Mucosa of descending colon (tissue), 3 donors: ENCODE measurements at regions not wholly inside any gene's neighbourhood (a gene's known extent, or its start where the extent isn't known, plus 50 kb on each side); places are given as distances from the start of the nearest gene placed in this dataset.
A peak's percentile ranks its signal among the peaks of the same experiment; 100 is the strongest.
"Not testable (repeated sequence)": the region's sequence is repeated elsewhere in the genome, so short reads cannot be mapped to it uniquely, and the experiment has no call there.

ENCODE experiments used
- ATAC-seq: fragments of 200-7000 bp; cut with Tn5 transposase; one replicate; pipeline ENCODE4 v1.9.1; 2020; ENCODE audit warnings: mild to moderate bottlenecking, moderate library complexity
- DNase-seq, 3 donors: peaks; one replicate each; pipeline ENCODE4 v3.0.0-alpha.2; 2020
- H3K36me3 ChIP-seq: fragments of 200-600 bp; one replicate; pipeline ENCODE4 v1.8.0; 2021; ENCODE audit warnings: low read depth, mild to moderate bottlenecking
- H3K4me1 ChIP-seq: fragments of 200-600 bp; one replicate; pipeline ENCODE4 v1.8.0; 2021; ENCODE audit warnings: low read depth, mild to moderate bottlenecking
- H3K4me3 ChIP-seq: fragments of 200-600 bp; one replicate; pipeline ENCODE4 v1.8.0; 2021; ENCODE audit warnings: mild to moderate bottlenecking
- H3K9me3 ChIP-seq: fragments of 200-600 bp; one replicate; pipeline ENCODE4 v1.8.0; 2021; ENCODE audit warnings: mild to moderate bottlenecking
- intact Hi-C, 2 donors: fragments of 100-400 bp; cut with DNase I in 1 of 2; cut with micrococcal nuclease in 1 of 2; formaldehyde crosslinking; loops; one replicate each; pipeline versions ENCODE4 v1.11.0 to v1.11.1; 2022; cut with DNase I, micrococcal nuclease
- TF ChIP-seq, protein P1 (sequence below): fragments of 200-600 bp; IDR thresholded peaks from one replicate; pipeline ENCODE4 v1.8.0; 2022; ENCODE audit warnings: antibody characterized with exemption, mild to moderate bottlenecking
- donor health status: DM: no; HTN: no; CAD: no; lungs with moderate emphysema.
- donor health status: DM: no; HTN: no; CAD: no.
- donor health status: DM: no; HTN: yes; CAD: no.

DNA sequence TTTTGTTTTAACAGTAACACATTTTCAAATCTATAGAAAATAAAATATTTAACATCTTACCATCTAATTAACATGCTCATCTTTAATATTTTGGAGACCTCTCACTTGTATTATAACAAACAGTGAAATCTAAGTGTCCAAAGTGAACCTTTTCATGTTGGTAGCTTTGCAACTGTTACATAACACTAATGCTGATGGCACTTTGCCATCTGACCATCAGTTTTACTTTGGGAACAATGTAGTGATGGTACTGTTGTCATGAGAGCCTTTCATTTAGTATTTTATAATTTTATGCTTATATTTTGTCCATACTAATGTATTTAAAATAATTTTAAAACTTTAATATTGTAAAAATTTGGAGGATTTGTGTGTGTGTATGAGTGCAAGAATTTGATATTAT, 1017.0 kb upstream of the KCND2 start:
- no peaks in the 10 kb centered on the region for H3K9me3 ChIP-seq
- no peak for ATAC-seq
- intact Hi-C loops, result no loop called here
- TF ChIP-seq, protein P1, sequence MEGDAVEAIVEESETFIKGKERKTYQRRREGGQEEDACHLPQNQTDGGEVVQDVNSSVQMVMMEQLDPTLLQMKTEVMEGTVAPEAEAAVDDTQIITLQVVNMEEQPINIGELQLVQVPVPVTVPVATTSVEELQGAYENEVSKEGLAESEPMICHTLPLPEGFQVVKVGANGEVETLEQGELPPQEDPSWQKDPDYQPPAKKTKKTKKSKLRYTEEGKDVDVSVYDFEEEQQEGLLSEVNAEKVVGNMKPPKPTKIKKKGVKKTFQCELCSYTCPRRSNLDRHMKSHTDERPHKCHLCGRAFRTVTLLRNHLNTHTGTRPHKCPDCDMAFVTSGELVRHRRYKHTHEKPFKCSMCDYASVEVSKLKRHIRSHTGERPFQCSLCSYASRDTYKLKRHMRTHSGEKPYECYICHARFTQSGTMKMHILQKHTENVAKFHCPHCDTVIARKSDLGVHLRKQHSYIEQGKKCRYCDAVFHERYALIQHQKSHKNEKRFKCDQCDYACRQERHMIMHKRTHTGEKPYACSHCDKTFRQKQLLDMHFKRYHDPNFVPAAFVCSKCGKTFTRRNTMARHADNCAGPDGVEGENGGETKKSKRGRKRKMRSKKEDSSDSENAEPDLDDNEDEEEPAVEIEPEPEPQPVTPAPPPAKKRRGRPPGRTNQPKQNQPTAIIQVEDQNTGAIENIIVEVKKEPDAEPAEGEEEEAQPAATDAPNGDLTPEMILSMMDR, result no peak
- H3K4me1 ChIP-seq, result no peaks in the 10 kb centered on the region
- H3K36me3 ChIP-seq, result no peaks in the 10 kb centered on the region
- DNase-seq, result no peak
- H3K4me3 ChIP-seq, result no peak overlapping the region

DNA sequence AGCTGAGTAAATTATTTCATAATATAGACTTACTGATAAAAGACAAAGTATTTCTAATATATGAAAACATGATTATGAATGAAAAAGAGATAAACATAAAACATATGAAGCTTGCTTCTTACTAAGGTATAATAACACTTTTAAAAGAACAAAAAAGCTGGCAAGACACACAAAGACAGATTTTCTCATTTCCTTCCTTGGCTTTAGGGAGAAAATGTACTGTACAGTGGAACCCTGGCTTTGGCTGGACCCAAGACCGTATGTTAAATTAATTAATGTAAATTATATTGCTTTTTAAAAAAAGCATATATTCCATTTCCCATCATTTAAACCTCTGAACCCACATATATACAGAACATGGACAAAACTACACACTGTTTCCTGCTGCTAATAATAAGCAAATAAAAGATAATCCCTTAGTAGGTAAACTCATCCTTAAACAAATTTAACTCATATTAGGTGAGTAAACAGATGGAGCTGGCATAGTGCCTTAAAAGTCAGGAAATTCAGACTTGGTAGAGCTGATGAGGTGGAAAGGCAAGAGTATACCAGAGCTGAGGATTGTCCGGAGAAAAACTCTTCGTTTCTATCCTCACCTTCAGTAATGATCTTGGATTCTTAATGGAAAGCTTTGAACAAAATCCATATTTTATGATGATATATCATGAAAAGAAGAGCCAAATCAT, 1016.4 kb upstream of the KCND2 start:
- intact Hi-C loops, result no loop called here
- DNase-seq, result no peak

DNA sequence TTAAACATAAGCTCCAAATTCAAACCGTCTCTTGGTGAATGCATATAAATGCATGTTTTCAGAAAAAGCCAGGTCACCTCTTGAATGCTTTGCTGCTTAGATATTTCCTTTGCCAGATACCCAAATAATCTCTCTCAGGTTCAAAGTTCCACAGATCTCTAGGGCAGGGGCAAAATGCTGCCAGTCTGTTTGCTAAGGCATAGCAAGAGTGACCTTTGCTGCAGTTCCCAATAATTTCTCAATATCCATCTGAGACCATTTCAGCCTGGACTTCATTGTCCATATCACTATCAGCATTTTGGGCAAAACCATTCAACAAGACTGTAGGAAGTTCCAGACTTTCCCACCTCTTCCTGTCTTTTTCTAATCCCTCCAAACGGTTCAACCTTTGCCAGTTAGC, 1006.2 kb upstream of the KCND2 start:
- H3K4me1 ChIP-seq, H3K36me3 ChIP-seq, H3K9me3 ChIP-seq, intact Hi-C loops, DNase-seq, H3K4me3 ChIP-seq, ATAC-seq: not testable (repeated sequence)

More for the DNA sequence above, 1016.4 kb upstream of the KCND2 start:
- no peaks in the 10 kb centered on the region for H3K4me1 ChIP-seq
- no peaks in the 10 kb centered on the region for H3K9me3 ChIP-seq
- no peaks in the 10 kb centered on the region for H3K36me3 ChIP-seq
- ATAC-seq, result no peak
- H3K4me3 ChIP-seq, result no peak overlapping the region
- TF ChIP-seq, protein P1, result no peak

DNA sequence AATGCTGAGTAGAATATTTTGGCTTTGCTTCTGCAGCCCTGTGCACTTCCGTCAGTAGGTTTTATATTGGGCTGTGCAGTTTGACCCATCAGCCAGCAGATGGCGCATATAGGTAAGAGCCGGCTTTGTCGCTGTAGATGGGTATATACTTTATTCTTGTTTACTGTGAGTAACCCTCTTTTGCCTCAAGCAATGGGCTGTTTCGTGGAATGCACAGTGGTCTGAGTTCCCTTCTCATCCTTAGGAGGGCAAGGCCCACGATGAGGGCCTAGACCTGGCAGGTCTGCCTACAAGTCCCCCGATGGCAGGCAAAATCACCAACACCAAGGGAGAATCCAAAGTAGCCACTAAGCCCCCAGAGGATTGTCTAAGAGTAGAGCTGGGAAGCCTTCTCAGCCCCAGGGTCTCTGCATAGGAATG, 1002.9 kb upstream of the KCND2 start:
- H3K4me3 ChIP-seq, result no peak overlapping the region
- ATAC-seq, result peak; percentile 84
- H3K36me3 ChIP-seq, result no peaks in the 10 kb centered on the region
- no peaks in the 10 kb centered on the region for H3K9me3 ChIP-seq
- peak in 2 of 3 donors; percentile 25 to 41 for DNase-seq
- TF ChIP-seq, protein P1, result peak; percentile 40
- intact Hi-C loops, result no loop called here
- no peaks in the 10 kb centered on the region for H3K4me1 ChIP-seq

DNA sequence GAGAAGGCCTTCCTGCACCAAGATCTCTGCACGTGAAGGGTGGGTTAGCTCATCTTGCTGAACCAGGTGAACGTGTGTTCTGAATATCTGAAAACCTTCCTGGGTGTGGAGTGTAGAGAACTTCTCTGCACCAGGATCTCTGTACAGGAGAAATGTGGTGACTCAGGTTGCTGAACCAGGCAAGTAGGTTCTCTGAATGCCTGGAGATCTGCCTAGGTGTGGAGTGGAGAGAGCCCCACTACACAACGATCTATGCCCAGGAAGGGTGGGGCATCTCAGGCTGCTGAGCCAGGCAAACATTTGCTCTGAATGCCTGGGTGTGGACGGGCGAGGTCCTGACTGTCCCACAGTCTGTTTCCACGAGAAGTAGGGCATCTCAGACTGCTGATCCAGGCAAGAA, 1002.3 kb upstream of the KCND2 start:
- Histone ChIP-seq H3K4me1 (no peaks in the 10 kb centered on the region), H3K4me3 (no peak overlapping the region), H3K36me3 (no peaks in the 10 kb centered on the region), H3K9me3 (no peaks in the 10 kb centered on the region)
- TF ChIP-seq, protein P1, result no peak
- DNase-seq (peak in 1 of 3 donors; percentile 7), ATAC-seq (peak; percentile 64)
- intact Hi-C loops, result no loop called here

DNA sequence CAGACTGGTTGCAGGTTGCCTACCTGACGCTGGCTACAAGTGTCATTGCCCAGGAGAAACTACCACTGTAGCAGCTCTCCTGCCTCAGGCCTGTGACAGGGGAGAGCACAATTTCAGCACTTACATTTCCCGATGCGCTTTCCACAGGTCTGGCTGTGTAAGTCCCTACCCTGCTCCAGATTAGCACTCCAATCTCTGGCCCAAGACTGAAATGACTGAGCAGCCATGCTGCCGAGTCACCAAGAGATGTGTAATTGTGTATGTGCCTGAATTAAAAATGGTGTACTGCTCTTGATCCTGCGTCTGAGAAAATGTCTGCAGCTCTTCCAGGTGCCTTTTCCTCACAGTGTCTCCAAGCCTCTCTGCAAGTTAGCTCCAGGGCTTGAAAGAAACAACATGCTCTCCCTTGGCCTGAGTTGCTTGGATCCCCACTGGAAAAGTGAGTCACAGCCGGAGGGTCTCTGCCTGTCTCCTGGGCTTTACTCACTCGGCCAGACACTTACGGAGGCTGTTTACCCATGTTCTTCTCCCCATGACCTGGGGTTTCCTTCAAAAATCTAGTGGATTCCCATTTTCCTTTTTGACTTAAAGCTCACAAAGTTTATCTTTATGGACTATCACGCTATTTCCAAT, 1001.7 kb upstream of the KCND2 start:
- ATAC-seq, result no peak
- no peaks in the 10 kb centered on the region for H3K36me3 ChIP-seq
- no peak overlapping the region for H3K4me3 ChIP-seq
- intact Hi-C loops, result no loop called here
- TF ChIP-seq, protein P1, result no peak
- H3K9me3 ChIP-seq, result no peaks in the 10 kb centered on the region
- DNase-seq, result no peak
- H3K4me1 ChIP-seq, result no peaks in the 10 kb centered on the region
